K562 (cell line): ENCODE measurements at regions not wholly inside any gene's neighbourhood (a gene's known extent, or its start where the extent isn't known, plus 50 kb on each side); places are given as distances from the start of the nearest gene placed in this dataset.

ENCODE experiments used
- BHLHE40 ChIP-seq: IDR thresholded peaks from 2 replicates; pipeline ENCODE4 v1.6.1; 2011; ENCODE audit warnings: low read length, improper control_type of control experiment
- BRCA1 ChIP-seq, 2 experiments: fragments of 450-650 bp in 1 of 2; sonication (generic) in 1 of 2; formaldehyde crosslinking in 1 of 2; IDR thresholded peaks; 2 replicates each; pipeline versions ENCODE4 v1.5.0 to v1.6.1; 2017 to 2020; ENCODE audit warnings: mild to moderate bottlenecking in 1 of 2, missing genetic modification reagents in 1 of 2
- CC2D1A ChIP-seq: fragments of 450-650 bp; IDR thresholded peaks from 2 replicates; pipeline ENCODE4 v1.6.1; 2017; ENCODE audit warnings: mild to moderate bottlenecking
- COPS2 ChIP-seq: fragments of 450-650 bp; conservative IDR thresholded peaks from 2 replicates; pipeline ENCODE4 v1.6.1; 2016; ENCODE audit warnings: mild to moderate bottlenecking, moderate library complexity
- CREB1 ChIP-seq, 2 experiments: sonication (generic) in 1 of 2; formaldehyde crosslinking in 1 of 2; IDR thresholded peaks; 2 replicates each; pipeline versions ENCODE4 v1.6.1 to v1.8.0; 2012 to 2022; ENCODE audit warnings: inconsistent platforms in 1 of 2, mild to moderate bottlenecking in 1 of 2, missing genetic modification reagents in 1 of 2, moderate library complexity in 1 of 2
- EZH2 ChIP-seq: IDR thresholded peaks from 2 replicates; pipeline ENCODE4 v1.6.1; 2012; ENCODE audit warnings: low read depth, mild to moderate bottlenecking, inconsistent platforms, low read length, borderline replicate concordance
- HDGF ChIP-seq: fragments of 450-650 bp; IDR thresholded peaks from 2 replicates; pipeline ENCODE4 v1.6.1; 2016
- MYC ChIP-seq, 2 experiments: fragments of 250-450 bp in 1 of 2; sonication (Bioruptor Pico) in 1 of 2; IDR thresholded peaks; 2 replicates each; pipeline versions ENCODE4 v1.5.1 to v1.6.1; 2012 to 2021; ENCODE audit warnings: low read depth in 2 of 2, borderline replicate concordance in 1 of 2, improper control_type of control experiment in 1 of 2, low read length in 1 of 2, mild to moderate bottlenecking in 1 of 2, moderate library complexity in 1 of 2
- TF ChIP-seq, protein P1 (sequence below): IDR thresholded peaks from 2 replicates; pipeline ENCODE4 v1.6.1; 2011; ENCODE audit not compliant: insufficient read length; ENCODE audit errors: extremely low read depth
- TF ChIP-seq, protein P2 (sequence below): sonication (generic); formaldehyde crosslinking; IDR thresholded peaks from 2 replicates; pipeline ENCODE4 v1.8.0; 2022; ENCODE audit warnings: missing genetic modification reagents, mild to moderate bottlenecking, borderline replicate concordance
- TF ChIP-seq, protein P3 (sequence below): fragments of 250-450 bp; sonication (Bioruptor Pico); IDR thresholded peaks from 2 replicates; pipeline ENCODE4 v1.5.1; 2021; ENCODE audit warnings: mild to moderate bottlenecking
- TF ChIP-seq, protein P4 (sequence below): sonication (generic); formaldehyde crosslinking; IDR thresholded peaks from 2 replicates; pipeline ENCODE4 v1.9.0; 2022; ENCODE audit warnings: mild to moderate bottlenecking, missing genetic modification reagents

DNA sequence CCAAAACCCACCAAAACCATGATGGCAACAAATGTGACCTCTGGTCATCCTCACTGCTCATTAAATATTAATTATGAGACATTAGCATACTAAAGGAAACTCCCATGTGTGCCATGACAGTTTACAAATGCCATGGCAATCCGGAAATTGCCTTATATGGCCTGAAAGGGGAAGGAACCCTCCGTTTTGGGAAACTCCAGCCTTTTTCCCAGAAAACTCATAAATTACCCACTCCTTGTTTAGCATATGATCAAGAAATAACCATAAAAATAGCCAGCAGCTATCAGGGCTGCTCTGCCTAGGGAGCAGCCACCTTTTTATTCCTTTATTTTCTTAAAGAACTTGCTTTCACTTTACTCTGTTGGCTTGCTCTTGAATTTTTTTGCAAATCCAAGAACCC lies 992.7 kb downstream of the NTRK3 start:
- no peak for TF ChIP-seq CC2D1A
- no peak for TF ChIP-seq BHLHE40
- TF ChIP-seq HDGF: no peak
- TF ChIP-seq, protein P1, sequence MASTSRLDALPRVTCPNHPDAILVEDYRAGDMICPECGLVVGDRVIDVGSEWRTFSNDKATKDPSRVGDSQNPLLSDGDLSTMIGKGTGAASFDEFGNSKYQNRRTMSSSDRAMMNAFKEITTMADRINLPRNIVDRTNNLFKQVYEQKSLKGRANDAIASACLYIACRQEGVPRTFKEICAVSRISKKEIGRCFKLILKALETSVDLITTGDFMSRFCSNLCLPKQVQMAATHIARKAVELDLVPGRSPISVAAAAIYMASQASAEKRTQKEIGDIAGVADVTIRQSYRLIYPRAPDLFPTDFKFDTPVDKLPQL: no peak
- no peak for TF ChIP-seq COPS2
- TF ChIP-seq, protein P2, sequence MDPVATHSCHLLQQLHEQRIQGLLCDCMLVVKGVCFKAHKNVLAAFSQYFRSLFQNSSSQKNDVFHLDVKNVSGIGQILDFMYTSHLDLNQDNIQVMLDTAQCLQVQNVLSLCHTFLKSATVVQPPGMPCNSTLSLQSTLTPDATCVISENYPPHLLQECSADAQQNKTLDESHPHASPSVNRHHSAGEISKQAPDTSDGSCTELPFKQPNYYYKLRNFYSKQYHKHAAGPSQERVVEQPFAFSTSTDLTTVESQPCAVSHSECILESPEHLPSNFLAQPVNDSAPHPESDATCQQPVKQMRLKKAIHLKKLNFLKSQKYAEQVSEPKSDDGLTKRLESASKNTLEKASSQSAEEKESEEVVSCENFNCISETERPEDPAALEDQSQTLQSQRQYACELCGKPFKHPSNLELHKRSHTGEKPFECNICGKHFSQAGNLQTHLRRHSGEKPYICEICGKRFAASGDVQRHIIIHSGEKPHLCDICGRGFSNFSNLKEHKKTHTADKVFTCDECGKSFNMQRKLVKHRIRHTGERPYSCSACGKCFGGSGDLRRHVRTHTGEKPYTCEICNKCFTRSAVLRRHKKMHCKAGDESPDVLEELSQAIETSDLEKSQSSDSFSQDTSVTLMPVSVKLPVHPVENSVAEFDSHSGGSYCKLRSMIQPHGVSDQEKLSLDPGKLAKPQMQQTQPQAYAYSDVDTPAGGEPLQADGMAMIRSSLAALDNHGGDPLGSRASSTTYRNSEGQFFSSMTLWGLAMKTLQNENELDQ (CRISPR knock-in tag): no peak
- no peak for TF ChIP-seq CREB1 (IDR thresholded peaks at IDR 0.05)
- no peak for TF ChIP-seq CREB1 (CRISPR knock-in tag; IDR thresholded peaks at IDR 0.05)
- no peak for TF ChIP-seq EZH2
- no peak for TF ChIP-seq MYC (IDR thresholded peaks at IDR 0.05; ENCODE audit: low read depth, low read length)
- TF ChIP-seq MYC (CRISPR knock-in tag; IDR thresholded peaks at IDR 0.05; ENCODE audit: borderline replicate concordance, low read depth): no peak
- TF ChIP-seq, protein P3, sequence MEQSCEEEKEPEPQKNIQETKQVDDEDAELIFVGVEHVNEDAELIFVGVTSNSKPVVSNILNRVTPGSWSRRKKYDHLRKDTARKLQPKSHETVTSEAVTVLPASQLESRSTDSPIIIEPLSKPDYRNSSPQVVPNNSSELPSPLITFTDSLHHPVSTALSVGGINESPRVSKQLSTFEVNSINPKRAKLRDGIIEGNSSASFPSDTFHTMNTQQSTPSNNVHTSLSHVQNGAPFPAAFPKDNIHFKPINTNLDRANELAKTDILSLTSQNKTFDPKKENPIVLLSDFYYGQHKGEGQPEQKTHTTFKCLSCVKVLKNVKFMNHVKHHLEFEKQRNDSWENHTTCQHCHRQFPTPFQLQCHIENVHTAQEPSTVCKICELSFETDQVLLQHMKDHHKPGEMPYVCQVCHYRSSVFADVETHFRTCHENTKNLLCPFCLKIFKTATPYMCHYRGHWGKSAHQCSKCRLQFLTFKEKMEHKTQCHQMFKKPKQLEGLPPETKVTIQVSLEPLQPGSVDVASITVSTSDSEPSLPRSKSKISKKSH (CRISPR knock-in tag): no peak
- TF ChIP-seq, protein P4, sequence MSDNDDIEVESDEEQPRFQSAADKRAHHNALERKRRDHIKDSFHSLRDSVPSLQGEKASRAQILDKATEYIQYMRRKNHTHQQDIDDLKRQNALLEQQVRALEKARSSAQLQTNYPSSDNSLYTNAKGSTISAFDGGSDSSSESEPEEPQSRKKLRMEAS (CRISPR knock-in tag): no peak
- no peak for TF ChIP-seq BRCA1 (IDR thresholded peaks at IDR 0.05)
- no peak for TF ChIP-seq BRCA1 (CRISPR knock-in tag; IDR thresholded peaks at IDR 0.05)
